ENCODE measurements at regions not wholly inside any gene's neighbourhood (a gene's known extent, or its start where the extent isn't known, plus 50 kb on each side); places are given as distances from the start of the nearest gene placed in this dataset.

- H3K27ac ChIP-seq = no peak overlapping the region
- no peak for DNase-seq
- H3K27me3 ChIP-seq = no peaks in the 10 kb centered on the region
- intact Hi-C loops (cut with DNase I; ENCODE audit: low total_unique reads) = no loop called here
- no peaks in the 10 kb centered on the region for H3K36me3 ChIP-seq
- TF ChIP-seq POLR2A (IDR thresholded peaks at IDR 0.05) = no peak
- TF ChIP-seq CTCF (IDR thresholded peaks at IDR 0.05) = no peak
- WGBS, 5 donors = 77 to 88% (median 87%) methylated on average over 5 of the region's 5 CpGs
- H3K4me3 ChIP-seq = no peak overlapping the region
- H3K4me1 ChIP-seq = no peaks in the 10 kb centered on the region
- no peaks in the 10 kb centered on the region for H3K9me3 ChIP-seq
Measured at GRCh38 chr10:35699848-35700486, 57.9 kb upstream of the FZD8 start.

GRCh38 chr10:35696392-35697287 is 54.5 kb upstream of the FZD8 start:
- H3K4me1 ChIP-seq = no peaks in the 10 kb centered on the region
- H3K4me3 ChIP-seq = no peak overlapping the region
- WGBS, 5 donors = 26 to 53% (median 43%) methylated on average over 5 of the region's 5 CpGs
- no peaks in the 10 kb centered on the region for H3K36me3 ChIP-seq
- DNase-seq = no peak
- no peaks in the 10 kb centered on the region for H3K27me3 ChIP-seq
- TF ChIP-seq EP300 (IDR thresholded peaks at IDR 0.05) (no peak), POLR2A (IDR thresholded peaks at IDR 0.05) (no peak), POLR2AphosphoS5 (IDR thresholded peaks at IDR 0.05) (no peak), CTCF (IDR thresholded peaks at IDR 0.05) (no peak)
- H3K9me3 ChIP-seq = no peaks in the 10 kb centered on the region
- intact Hi-C loops (cut with DNase I; ENCODE audit: low total_unique reads) = no loop called here
- no peak overlapping the region for H3K27ac ChIP-seq

- Histone ChIP-seq H3K4me3 (no peak overlapping the region), H3K36me3 (no peaks in the 10 kb centered on the region), H3K4me1 (peaks cover 0 to 13% (median 8%) of the 10 kb centered on the region in 4 donors), H3K27me3 (no peaks in the 10 kb centered on the region), H3K9me3 (no peaks in the 10 kb centered on the region), H3K27ac (no peak overlapping the region)
- intact Hi-C loops (cut with DNase I; ENCODE audit: low total_unique reads) = no loop called here
- no peak for DNase-seq
- no peak for TF ChIP-seq CTCF (IDR thresholded peaks at IDR 0.05)
- TF ChIP-seq POLR2AphosphoS5 (IDR thresholded peaks at IDR 0.05) = no peak
- TF ChIP-seq POLR2A (IDR thresholded peaks at IDR 0.05) = no peak
- no peak for TF ChIP-seq EP300 (IDR thresholded peaks at IDR 0.05)
- WGBS, 5 donors = 94 to 97% (median 95%) methylated on average over 6 of the region's 6 CpGs
Measured at GRCh38 chr10:35693800-35694199, 51.7 kb upstream of the FZD8 start.

Small RNAs in the stretch of these regions (small RNA-seq; reads per million reads assigned to genes)
- gene RF00019 = 0 reads per million in 4 donors
- 0 to 0.10 (median 0) reads per million in 4 donors for gene RF00561
